ENCODE measurements at regions not wholly inside any gene's neighbourhood (a gene's known extent, or its start where the extent isn't known, plus 50 kb on each side); places are given as distances from the start of the nearest gene placed in this dataset.

GRCh38 chr4:96681218-96681617, 841.3 kb downstream of the PDHA2 start:
- no peak for DNase-seq (ENCODE audit: low read depth)

- no peak for DNase-seq (ENCODE audit: low read depth)
These were observed 845.8 kb downstream of the PDHA2 start for GRCh38 chr4:96685691-96686090.

GRCh38 chr4:96691521-96691920, 851.6 kb downstream of the PDHA2 start:
- DNase-seq (ENCODE audit: low read depth), result no peak

GRCh38 chr4:96698831-96699230, 858.9 kb downstream of the PDHA2 start:
- no peak for DNase-seq (ENCODE audit: low read depth)

- DNase-seq (ENCODE audit: low read depth), result no peak
These were observed 863.4 kb downstream of the PDHA2 start for GRCh38 chr4:96703265-96703664.

GRCh38 chr4:96708766-96709165, 868.9 kb downstream of the PDHA2 start:
- DNase-seq (ENCODE audit: low read depth), result no peak

GRCh38 chr4:96713271-96713850, 873.5 kb downstream of the PDHA2 start:
- DNase-seq (ENCODE audit: low read depth), result no peak

GRCh38 chr4:96729641-96730040, 889.7 kb downstream of the PDHA2 start:
- DNase-seq (ENCODE audit: low read depth), result no peak

- no peak for DNase-seq (ENCODE audit: low read depth)
These were observed 890.5 kb downstream of the PDHA2 start for GRCh38 chr4:96730432-96730831.

- no peak for DNase-seq (ENCODE audit: low read depth)
These were observed 896.5 kb downstream of the PDHA2 start for GRCh38 chr4:96736352-96736889.

- no peak for DNase-seq (ENCODE audit: low read depth)
These were observed 899.2 kb downstream of the PDHA2 start for GRCh38 chr4:96739101-96739500.

- no peak for DNase-seq (ENCODE audit: low read depth)
These were observed 902.6 kb downstream of the PDHA2 start for GRCh38 chr4:96742332-96743014.

GRCh38 chr4:96744676-96745075, 904.8 kb downstream of the PDHA2 start:
- no peak for DNase-seq (ENCODE audit: low read depth)

- DNase-seq (ENCODE audit: low read depth), result no peak
These were observed 913.3 kb downstream of the PDHA2 start for GRCh38 chr4:96753216-96753615.

- no peak for DNase-seq (ENCODE audit: low read depth)
These were observed 915.9 kb downstream of the PDHA2 start for GRCh38 chr4:96755569-96756484.

- DNase-seq (ENCODE audit: low read depth), result no peak
These were observed 916.7 kb downstream of the PDHA2 start for GRCh38 chr4:96756584-96756983.

- DNase-seq (ENCODE audit: low read depth), result no peak
These were observed 923.7 kb downstream of the PDHA2 start for GRCh38 chr4:96763546-96763945.

GRCh38 chr4:96766359-96766758, 926.5 kb downstream of the PDHA2 start:
- DNase-seq (ENCODE audit: low read depth), result no peak

- no peak for DNase-seq (ENCODE audit: low read depth)
These were observed 928.1 kb downstream of the PDHA2 start for GRCh38 chr4:96767815-96768480.

- DNase-seq (ENCODE audit: low read depth), result no peak
These were observed 935.6 kb downstream of the PDHA2 start for GRCh38 chr4:96775501-96775900.

GRCh38 chr4:96776920-96777527, 937.1 kb downstream of the PDHA2 start:
- no peak for DNase-seq (ENCODE audit: low read depth)

GRCh38 chr4:96784336-96784735, 944.4 kb downstream of the PDHA2 start:
- no peak for DNase-seq (ENCODE audit: low read depth)

Measured in ELR (cell line).